ENCODE measurements at regions not wholly inside any gene's neighbourhood (a gene's known extent, or its start where the extent isn't known, plus 50 kb on each side); places are given as distances from the start of the nearest gene placed in this dataset.

- ChIA-PET POLR2A (no interaction called here), RAD21 (ENCODE audit: low non-redundant PET in 1 of 2, low total read pairs in 2 of 2, uncharacterized antibody in 2 of 2, unreplicated experiment in 2 of 2) (no interaction called here), CTCF (no interaction called here)
- Histone ChIP-seq H3K27me3 (ENCODE audit: insufficient read depth, low read length) (no peaks in the 10 kb centered on the region), H3K4me1 (ENCODE audit: control insufficient read depth in 1 of 2, insufficient read depth in 2 of 2, low read length in 2 of 2) (no peaks in the 10 kb centered on the region; a peak in 1 of 4 replicates), H3K36me3 (ENCODE audit: control insufficient read depth in 1 of 2, insufficient read depth in 2 of 2, low read length in 2 of 2) (no peaks in the 10 kb centered on the region), H3K9ac (ENCODE audit: low read length) (no peak overlapping the region), H3K9me3 (ENCODE audit: control insufficient read depth in 1 of 2, insufficient read depth in 1 of 2, low read depth in 1 of 2, low read length in 2 of 2) (no peaks in the 10 kb centered on the region), H3K9me2 (ENCODE audit: insufficient read depth) (no peaks in the 10 kb centered on the region), H3K79me2 (ENCODE audit: insufficient read depth, low read length) (no peaks in the 10 kb centered on the region; the same call in 1 of the 2 replicates), H3K4me2 (ENCODE audit: low read length) (no peak overlapping the region), H2AFZ (ENCODE audit: low read depth, low read length, poor library complexity, severe bottlenecking) (no peak overlapping the region), H3K27ac (ENCODE audit: low read depth, low read length) (no peak overlapping the region), H3K4me3 (replicated peaks in 1 of 2; ENCODE audit: low read depth in 1 of 2, low read length in 2 of 2) (no peak overlapping the region), H4K20me1 (ENCODE audit: insufficient read depth) (no peaks in the 10 kb centered on the region)
- no TSS peak for BruUV-seq (replicated peaks)
- no peak for TF ChIP-seq JUND (IDR thresholded peaks at IDR 0.05)
- no peak for TF ChIP-seq TCF7L2 (IDR thresholded peaks at IDR 0.05; ENCODE audit: borderline replicate concordance, extremely low read depth, insufficient read depth, insufficient read length)
- DNase-seq (ENCODE audit: low read depth, low spot score), result no peak
- intact Hi-C loops (cut with micrococcal nuclease), result loop anchor here (10.0 kb wide), 1 partner anchor 1550 kb away; no protein-coding TSS in a partner anchor
- ATAC-seq, result no peak
Observed at GRCh38 chr4:165625281-165625680, 246.5 kb downstream of the CPE start.

- no peaks in the 10 kb centered on the region for H3K27me3 ChIP-seq (ENCODE audit: insufficient read depth, low read length)
- no peak overlapping the region for H3K4me3 ChIP-seq (replicated peaks in 1 of 2; ENCODE audit: low read depth in 1 of 2, low read length in 2 of 2)
- H3K9me2 ChIP-seq (ENCODE audit: insufficient read depth), result no peaks in the 10 kb centered on the region
- no peaks in the 10 kb centered on the region; a peak in 1 of 4 replicates for H3K4me1 ChIP-seq (ENCODE audit: control insufficient read depth in 1 of 2, insufficient read depth in 2 of 2, low read length in 2 of 2)
- H3K9me3 ChIP-seq (ENCODE audit: control insufficient read depth in 1 of 2, insufficient read depth in 1 of 2, low read depth in 1 of 2, low read length in 2 of 2), result no peaks in the 10 kb centered on the region
- H3K36me3 ChIP-seq (ENCODE audit: control insufficient read depth in 1 of 2, insufficient read depth in 2 of 2, low read length in 2 of 2), result no peaks in the 10 kb centered on the region
- no TSS peak for BruUV-seq (replicated peaks)
- no peak overlapping the region for H3K9ac ChIP-seq (ENCODE audit: low read length)
- no peak for DNase-seq (ENCODE audit: low read depth, low spot score)
- no peak for TF ChIP-seq CBX3 (IDR thresholded peaks at IDR 0.05; ENCODE audit: low read depth)
- no peak for TF ChIP-seq EGR1 (IDR thresholded peaks at IDR 0.05; ENCODE audit: low read depth)
- no peak for TF ChIP-seq ELF1 (IDR thresholded peaks at IDR 0.05; ENCODE audit: borderline replicate concordance, low read depth)
- TF ChIP-seq SIN3A (IDR thresholded peaks at IDR 0.05; ENCODE audit: low read depth), result no peak
- TF ChIP-seq RAD21 (IDR thresholded peaks at IDR 0.05; ENCODE audit: low read depth), result no peak
- no peak for TF ChIP-seq ZNF274 (IDR thresholded peaks at IDR 0.05; ENCODE audit: low read depth, low read length)
- no peak for TF ChIP-seq ZFX (IDR thresholded peaks at IDR 0.05)
- no peak for TF ChIP-seq MAX (IDR thresholded peaks at IDR 0.05)
- no peak overlapping the region for H3K27ac ChIP-seq (ENCODE audit: low read depth, low read length)
- H2AFZ ChIP-seq (ENCODE audit: low read depth, low read length, poor library complexity, severe bottlenecking), result no peak overlapping the region
- CTCF ChIA-PET, result no interaction called here
- POLR2A ChIA-PET, result no interaction called here
- H3K4me2 ChIP-seq (ENCODE audit: low read length), result no peak overlapping the region
- ATAC-seq, result no peak
- RAD21 ChIA-PET (ENCODE audit: low non-redundant PET in 1 of 2, low total read pairs in 2 of 2, uncharacterized antibody in 2 of 2, unreplicated experiment in 2 of 2), result no interaction called here
- no peaks in the 10 kb centered on the region for H4K20me1 ChIP-seq (ENCODE audit: insufficient read depth)
- intact Hi-C loops (cut with micrococcal nuclease), result loop anchor here (10.0 kb wide), 1 partner anchor 1552 kb away; no protein-coding TSS in a partner anchor
- no peaks in the 10 kb centered on the region; the same call in 1 of the 2 replicates for H3K79me2 ChIP-seq (ENCODE audit: insufficient read depth, low read length)
Observed at GRCh38 chr4:165626316-165626715, 246.7 kb upstream of the TLL1 start.
